Activated T-cell treated with anti-CD3 and anti-CD28 coated beads, Interleukin-2, amount 50 U/mL, for 72 hours (primary cell): ENCODE measurements at regions not wholly inside any gene's neighbourhood (a gene's known extent, or its start where the extent isn't known, plus 50 kb on each side); places are given as distances from the start of the nearest gene placed in this dataset.

Experiments used
- ATAC-seq, 2 donors: fragments of 150-1000 bp; cut with Tn5 transposase; replicated peaks in 1 of 2; 2 replicates each; pipeline ENCODE4 v1.10.0; 2021; ENCODE audit warnings: moderate library complexity in 2 of 2, mild to moderate bottlenecking in 1 of 2
- DNase-seq, 2 donors: peaks; one replicate each; pipeline ENCODE4 v3.0.0; 2021 to 2022; ENCODE audit warnings: mixed read lengths in 1 of 2
- H3K27ac Mint-ChIP-seq: one replicate; pipeline ENCODE4 v1.8.0; 2022; ENCODE audit warnings: mild to moderate bottlenecking, moderate library complexity, mixed read lengths
- H3K27me3 Mint-ChIP-seq: one replicate; pipeline ENCODE4 v1.8.0; 2022; ENCODE audit warnings: low read depth, mixed read lengths
- H3K36me3 Mint-ChIP-seq, 2 donors: one replicate each; pipeline ENCODE4 v1.8.0; 2022; ENCODE audit warnings: mixed read lengths in 2 of 2, mild to moderate bottlenecking in 1 of 2; ENCODE audit not compliant: insufficient read depth in 2 of 2
- H3K4me1 Mint-ChIP-seq: one replicate; pipeline ENCODE4 v1.8.0; 2022; ENCODE audit warnings: low read depth, mixed read lengths
- H3K4me3 Mint-ChIP-seq, 2 donors: one replicate each; pipeline ENCODE4 v1.8.0; 2022; ENCODE audit warnings: mild to moderate bottlenecking in 2 of 2, mixed read lengths in 2 of 2, moderate library complexity in 2 of 2
- H3K9me3 Mint-ChIP-seq, 2 donors: one replicate each; pipeline ENCODE4 v1.8.0; 2022; ENCODE audit warnings: mixed read lengths in 2 of 2

DNA sequence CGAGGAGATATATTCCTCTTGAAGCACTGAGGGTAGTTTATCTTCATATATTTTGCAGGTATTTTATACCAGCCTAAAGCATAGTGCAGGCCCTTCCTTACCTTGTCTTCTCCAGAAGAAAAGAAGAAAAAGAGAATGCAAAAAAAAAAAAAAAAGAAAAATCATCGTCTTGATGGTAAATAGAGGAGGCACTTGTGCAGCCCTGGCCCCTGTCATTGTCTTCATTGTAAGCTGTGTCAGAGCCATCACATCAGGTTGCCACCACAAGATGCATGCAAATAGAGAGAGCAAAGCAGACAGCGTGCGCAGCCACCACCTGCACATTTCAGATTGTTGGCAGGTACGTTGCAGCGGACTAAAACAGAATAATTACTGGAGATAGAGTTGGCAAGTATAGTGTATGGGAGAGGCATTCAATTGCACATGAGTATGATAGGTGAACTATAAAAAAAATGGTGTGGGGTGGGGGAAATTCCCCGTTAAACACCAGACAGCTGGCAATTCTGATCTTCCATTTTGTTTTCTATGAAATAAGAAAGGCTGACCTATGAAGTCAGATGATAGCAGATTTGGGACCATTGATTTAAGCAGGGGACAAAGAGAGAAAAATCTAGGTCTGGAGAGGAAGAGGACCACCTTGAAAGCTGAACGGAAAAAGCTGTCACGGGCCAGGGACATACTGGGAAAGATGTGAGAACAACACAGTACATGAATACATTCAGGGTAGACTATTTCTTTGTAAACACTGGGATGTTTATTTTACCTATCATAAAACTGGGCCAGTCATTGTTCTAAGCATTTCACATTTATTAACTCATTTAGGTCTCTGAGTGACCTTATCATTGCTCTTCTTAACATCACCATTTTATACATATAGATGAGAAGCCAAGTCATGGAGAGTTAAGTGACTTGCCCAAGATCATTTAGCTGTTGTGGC lies 306.3 kb upstream of the SP8 start:
- H3K27ac Mint-ChIP-seq, result no peak overlapping the region
- H3K4me3 Mint-ChIP-seq, result no peak overlapping the region
- H3K27me3 Mint-ChIP-seq, result peaks cover 10% of the 10 kb centered on the region
- H3K4me1 Mint-ChIP-seq, result no peaks in the 10 kb centered on the region
- peaks cover 2 to 3% of the 10 kb centered on the region in 2 donors for H3K9me3 Mint-ChIP-seq
- no peak for DNase-seq
- ATAC-seq, result no peak
- H3K36me3 Mint-ChIP-seq, result no peaks in the 10 kb centered on the region

- no peak overlapping the region for H3K27ac Mint-ChIP-seq
- ATAC-seq (no peak), DNase-seq (no peak)
- no peak overlapping the region for H3K4me3 Mint-ChIP-seq
- H3K36me3 Mint-ChIP-seq, result no peaks in the 10 kb centered on the region
- H3K4me1 Mint-ChIP-seq, result no peaks in the 10 kb centered on the region
- H3K27me3 Mint-ChIP-seq, result peaks cover 10% of the 10 kb centered on the region
- H3K9me3 Mint-ChIP-seq, result peaks cover 0 to 3% of the 10 kb centered on the region in 2 donors
Observed at GRCh38 chr7:21094589-21094988, 307.9 kb upstream of the SP8 start.

GRCh38 chr7:21099432-21099831 lies 312.7 kb upstream of the SP8 start:
- H3K27me3 Mint-ChIP-seq, result peaks cover 10% of the 10 kb centered on the region
- no peak for DNase-seq
- no peak for ATAC-seq
- no peak overlapping the region for H3K4me3 Mint-ChIP-seq
- no peaks in the 10 kb centered on the region for H3K4me1 Mint-ChIP-seq
- no peak overlapping the region for H3K27ac Mint-ChIP-seq
- H3K36me3 Mint-ChIP-seq, result no peaks in the 10 kb centered on the region
- peaks cover 0 to 3% of the 10 kb centered on the region in 2 donors for H3K9me3 Mint-ChIP-seq

DNA sequence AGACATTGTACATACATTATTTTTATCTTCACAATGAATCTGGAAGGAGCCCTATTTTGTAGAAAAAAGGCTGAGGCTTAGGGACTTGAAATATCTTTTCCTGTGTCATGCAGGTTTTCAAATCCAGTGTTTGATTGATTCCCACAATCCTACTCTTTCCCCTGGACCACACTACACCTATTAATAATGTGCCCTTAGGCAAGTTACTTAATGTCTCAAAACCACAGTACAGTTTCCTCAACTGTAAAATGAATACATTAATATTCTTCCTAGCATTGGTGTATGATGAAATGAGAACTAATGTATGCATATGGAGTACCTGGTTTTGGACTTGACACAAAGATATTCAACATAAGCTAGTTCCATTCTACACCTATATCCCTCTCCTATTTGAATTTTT lies 313.3 kb upstream of the SP8 start:
- no peak overlapping the region for H3K27ac Mint-ChIP-seq
- H3K4me1 Mint-ChIP-seq, result no peaks in the 10 kb centered on the region
- no peak for ATAC-seq
- H3K27me3 Mint-ChIP-seq, result peaks cover 10% of the 10 kb centered on the region
- H3K36me3 Mint-ChIP-seq, result no peaks in the 10 kb centered on the region
- peaks cover 0 to 3% of the 10 kb centered on the region in 2 donors for H3K9me3 Mint-ChIP-seq
- DNase-seq, result no peak
- no peak overlapping the region for H3K4me3 Mint-ChIP-seq

GRCh38 chr7:21101541-21101940 lies 314.9 kb upstream of the SP8 start:
- DNase-seq, result no peak
- no peak overlapping the region for H3K27ac Mint-ChIP-seq
- H3K36me3 Mint-ChIP-seq, result no peaks in the 10 kb centered on the region
- H3K27me3 Mint-ChIP-seq, result peaks cover 16% of the 10 kb centered on the region
- no peaks in the 10 kb centered on the region for H3K4me1 Mint-ChIP-seq
- no peak for ATAC-seq
- no peak overlapping the region for H3K4me3 Mint-ChIP-seq
- H3K9me3 Mint-ChIP-seq, result peaks cover 0 to 3% of the 10 kb centered on the region in 2 donors

DNA sequence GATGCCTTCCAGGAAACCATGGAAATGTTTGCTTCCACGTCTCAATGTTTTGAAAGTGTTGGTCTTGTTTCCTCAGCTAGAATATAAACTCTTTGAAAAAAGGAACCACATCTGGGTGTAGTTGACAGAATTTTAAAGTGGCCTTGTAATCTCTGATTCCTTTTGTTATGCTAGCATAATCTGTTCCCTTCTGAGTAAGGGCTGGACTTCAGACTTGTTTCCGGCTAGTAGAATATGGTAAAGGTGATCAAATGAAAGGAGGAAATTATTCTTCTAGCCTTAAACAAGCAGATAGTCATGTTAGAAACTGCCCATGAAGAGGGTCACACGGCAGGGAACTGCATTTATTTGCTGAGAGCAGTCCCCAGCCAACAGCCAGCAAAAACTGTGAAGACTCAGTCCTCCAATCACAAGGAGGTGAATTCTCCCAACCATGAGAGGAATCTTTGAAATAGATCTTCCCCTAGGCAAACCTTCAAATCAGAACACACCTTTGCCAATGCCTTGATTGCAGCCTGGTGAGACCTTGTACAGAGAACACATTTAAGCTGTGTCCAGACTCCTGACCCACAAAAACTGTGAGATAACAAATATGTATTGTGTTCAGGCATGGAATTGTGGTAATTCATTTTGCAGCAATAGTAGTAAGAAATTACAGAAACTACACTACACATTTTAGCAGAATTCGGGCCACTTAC lies 316.9 kb upstream of the SP8 start:
- ATAC-seq (no peak), DNase-seq (no peak)
- H3K27ac Mint-ChIP-seq, result no peak overlapping the region
- no peaks in the 10 kb centered on the region for H3K36me3 Mint-ChIP-seq
- H3K9me3 Mint-ChIP-seq, result no peaks in the 10 kb centered on the region
- no peak overlapping the region for H3K4me3 Mint-ChIP-seq
- H3K4me1 Mint-ChIP-seq, result no peaks in the 10 kb centered on the region
- H3K27me3 Mint-ChIP-seq, result peaks cover 6% of the 10 kb centered on the region

- no peak for ATAC-seq
- no peak overlapping the region for H3K27ac Mint-ChIP-seq
- H3K36me3 Mint-ChIP-seq, result no peaks in the 10 kb centered on the region
- H3K4me1 Mint-ChIP-seq, result no peaks in the 10 kb centered on the region
- H3K9me3 Mint-ChIP-seq, result no peaks in the 10 kb centered on the region
- no peak for DNase-seq
- H3K4me3 Mint-ChIP-seq, result no peak overlapping the region
- peaks cover 6% of the 10 kb centered on the region for H3K27me3 Mint-ChIP-seq
Observed at GRCh38 chr7:21104124-21104500, 317.4 kb upstream of the SP8 start.

DNA sequence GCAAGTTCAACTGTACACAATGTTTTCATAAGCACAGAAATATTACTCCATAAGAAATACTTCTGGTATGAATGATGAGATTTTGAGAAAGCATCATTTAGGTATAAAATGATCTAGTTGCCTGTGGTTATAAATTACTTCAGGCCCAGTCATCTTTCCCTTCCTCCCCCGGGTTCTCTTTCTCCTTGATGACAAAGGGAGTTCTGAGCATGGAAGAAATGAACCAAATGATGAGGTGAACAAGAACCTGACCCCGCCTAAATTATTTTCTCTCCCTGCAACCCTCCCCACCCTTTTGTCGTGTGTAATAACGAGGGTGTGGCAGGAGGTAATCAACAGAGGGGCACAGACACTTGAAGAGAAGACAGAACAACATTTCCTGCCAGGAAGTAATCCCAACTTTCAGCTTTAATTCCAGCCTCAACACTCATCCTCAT lies 319.6 kb upstream of the SP8 start:
- ATAC-seq, result no peak
- H3K9me3 Mint-ChIP-seq, result no peaks in the 10 kb centered on the region

DNA sequence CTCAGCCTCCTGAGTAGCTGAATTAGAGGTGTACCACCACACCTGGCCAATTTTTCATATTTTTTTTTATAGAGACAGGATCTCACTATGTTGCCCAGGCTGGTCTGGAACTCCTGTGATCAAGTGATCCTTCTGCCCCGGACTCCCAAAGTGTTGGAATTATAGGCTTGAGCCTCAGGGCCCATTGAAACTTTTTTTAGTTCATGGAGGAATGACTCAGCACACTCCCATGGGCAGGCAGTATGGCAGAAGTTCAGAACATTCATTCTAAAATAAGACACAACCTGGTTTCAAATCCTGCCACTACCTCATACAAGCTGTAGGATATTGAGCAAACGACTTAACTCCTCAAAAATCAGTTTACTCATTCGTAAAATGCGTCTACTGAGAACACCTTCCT lies 320.4 kb upstream of the SP8 start:
- no peak overlapping the region for H3K4me3 Mint-ChIP-seq
- DNase-seq, result no peak
- no peaks in the 10 kb centered on the region for H3K4me1 Mint-ChIP-seq
- no peaks in the 10 kb centered on the region for H3K9me3 Mint-ChIP-seq
- no peaks in the 10 kb centered on the region for H3K36me3 Mint-ChIP-seq
- no peak overlapping the region for H3K27ac Mint-ChIP-seq
- peaks cover 6% of the 10 kb centered on the region for H3K27me3 Mint-ChIP-seq
- ATAC-seq, result no peak

More for the DNA sequence above, 319.6 kb upstream of the SP8 start:
- Mint-ChIP-seq H3K27me3 (peaks cover 6% of the 10 kb centered on the region), H3K4me3 (no peak overlapping the region), H3K4me1 (no peaks in the 10 kb centered on the region), H3K27ac (no peak overlapping the region), H3K36me3 (no peaks in the 10 kb centered on the region)
- DNase-seq, result no peak

GRCh38 chr7:21108182-21108581 lies 319.7 kb upstream of the SP4 start:
- no peaks in the 10 kb centered on the region for H3K4me1 Mint-ChIP-seq
- no peaks in the 10 kb centered on the region for H3K36me3 Mint-ChIP-seq
- no peaks in the 10 kb centered on the region for H3K9me3 Mint-ChIP-seq
- no peak overlapping the region for H3K4me3 Mint-ChIP-seq
- H3K27me3 Mint-ChIP-seq, result peaks cover 6% of the 10 kb centered on the region
- DNase-seq (no peak), ATAC-seq (no peak)
- H3K27ac Mint-ChIP-seq, result no peak overlapping the region

GRCh38 chr7:21113609-21114415 lies 314.1 kb upstream of the SP4 start:
- no peak overlapping the region for H3K27ac Mint-ChIP-seq
- no peaks in the 10 kb centered on the region for H3K4me1 Mint-ChIP-seq
- H3K4me3 Mint-ChIP-seq, result no peak overlapping the region
- peaks cover 11% of the 10 kb centered on the region for H3K27me3 Mint-ChIP-seq
- DNase-seq (no peak), ATAC-seq (no peak)
- H3K9me3 Mint-ChIP-seq, result no peaks in the 10 kb centered on the region
- H3K36me3 Mint-ChIP-seq, result no peaks in the 10 kb centered on the region

- ATAC-seq (no peak), DNase-seq (no peak)
- Mint-ChIP-seq H3K4me1 (no peaks in the 10 kb centered on the region), H3K36me3 (no peaks in the 10 kb centered on the region), H3K27me3 (peaks cover 16% of the 10 kb centered on the region), H3K27ac (no peak overlapping the region), H3K9me3 (no peaks in the 10 kb centered on the region), H3K4me3 (no peak overlapping the region)
Observed at GRCh38 chr7:21123586-21123985, 304.3 kb upstream of the SP4 start.

GRCh38 chr7:21125297-21125696 lies 302.6 kb upstream of the SP4 start:
- H3K9me3 Mint-ChIP-seq, result no peaks in the 10 kb centered on the region
- no peaks in the 10 kb centered on the region for H3K4me1 Mint-ChIP-seq
- ATAC-seq (no peak), DNase-seq (no peak)
- H3K4me3 Mint-ChIP-seq, result no peak overlapping the region
- no peak overlapping the region for H3K27ac Mint-ChIP-seq
- H3K27me3 Mint-ChIP-seq, result peaks cover 15% of the 10 kb centered on the region
- H3K36me3 Mint-ChIP-seq, result no peaks in the 10 kb centered on the region
